ENCODE measurements at regions not wholly inside any gene's neighbourhood (a gene's known extent, or its start where the extent isn't known, plus 50 kb on each side); places are given as distances from the start of the nearest gene placed in this dataset.
"Not testable (repeated sequence)": the region's sequence is repeated elsewhere in the genome, so short reads cannot be mapped to it uniquely, and the experiment has no call there.

- not testable (repeated sequence) for DNase-seq (ENCODE audit: low read depth, low spot score)
Observed at GRCh38 chr7:96923345-96923744, 82.0 kb upstream of the DLX6 start.

- no peak for DNase-seq (ENCODE audit: low read depth, low spot score)
Observed at GRCh38 chr7:96927131-96927530, 78.2 kb upstream of the DLX6 start.

GRCh38 chr7:96928965-96929364 lies 76.4 kb upstream of the DLX6 start:
- DNase-seq (ENCODE audit: low read depth, low spot score): no peak

DNA sequence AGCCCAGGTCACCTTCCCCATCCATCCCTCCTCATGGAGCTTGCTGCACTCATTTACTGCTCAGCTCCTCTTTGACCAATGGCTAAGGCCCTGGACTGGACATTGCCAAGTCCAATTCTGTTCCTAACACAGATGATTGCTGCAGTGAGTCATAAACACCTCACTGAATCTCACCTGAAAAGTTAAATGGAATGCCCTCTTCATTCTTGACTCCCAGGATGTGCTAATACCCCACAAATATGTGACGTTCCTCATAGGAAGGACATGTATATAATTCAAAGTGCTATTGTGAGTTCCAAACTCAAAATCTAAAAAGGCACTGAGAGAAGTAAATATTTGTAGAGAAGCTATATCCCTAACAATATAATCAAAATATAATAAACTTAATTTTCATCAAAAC lies 73.5 kb upstream of the DLX6 start:
- DNase-seq (ENCODE audit: low read depth, low spot score): no peak

DNA sequence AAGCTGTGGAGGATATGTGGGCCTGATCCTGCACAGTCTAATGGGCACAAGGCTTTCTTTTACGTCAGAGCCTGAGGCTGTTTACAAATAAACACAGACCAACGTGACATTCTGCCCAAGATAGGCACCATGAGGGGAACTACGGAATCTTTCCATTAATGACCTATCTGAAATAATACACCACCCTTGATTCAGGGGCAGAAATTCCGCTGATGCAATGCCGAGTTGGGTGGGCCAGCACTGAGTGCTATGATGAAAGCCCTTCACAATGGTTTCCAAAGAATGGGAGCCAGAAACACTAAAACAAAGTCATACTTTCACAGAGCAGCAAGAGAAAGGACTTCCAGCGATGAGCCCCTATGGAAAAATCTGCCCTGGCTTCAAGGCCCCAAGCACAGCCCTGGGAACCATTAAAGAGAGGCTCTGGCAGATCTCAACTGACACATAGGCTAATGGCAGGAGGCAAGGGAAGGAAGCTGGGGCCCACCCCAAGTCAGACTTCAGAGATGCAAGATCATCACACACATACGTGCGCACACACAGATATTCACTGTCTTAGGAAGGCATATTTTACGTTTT lies 72.2 kb upstream of the DLX6 start:
- no peak for DNase-seq (ENCODE audit: low read depth, low spot score)

- DNase-seq (ENCODE audit: low read depth, low spot score): no peak
Observed at GRCh38 chr7:96936621-96937020, 68.7 kb upstream of the DLX6 start.

DNA sequence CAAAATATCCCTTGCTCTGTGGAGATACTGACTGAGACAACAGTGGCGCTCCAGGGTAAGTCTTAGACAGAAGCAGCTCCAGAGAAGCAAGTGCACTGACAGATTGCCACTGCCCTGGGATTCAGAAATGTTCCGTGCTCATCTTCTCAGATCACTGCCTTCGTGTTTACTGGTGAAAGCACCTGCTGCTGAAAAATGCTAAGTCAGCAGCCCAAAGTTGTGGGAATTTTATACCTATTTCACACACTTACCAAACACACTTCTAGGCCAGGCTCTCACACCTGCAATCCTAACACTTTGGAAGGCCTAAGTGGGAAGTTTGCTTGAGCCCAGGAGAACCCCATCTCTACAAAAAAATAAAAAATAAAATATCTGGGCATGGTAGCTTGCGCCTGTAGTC lies 63.2 kb upstream of the DLX6 start:
- no peak for DNase-seq (ENCODE audit: low read depth, low spot score)

- DNase-seq (ENCODE audit: low read depth, low spot score): no peak
Observed at GRCh38 chr7:96949766-96950165, 55.6 kb upstream of the DLX6 start.

GRCh38 chr7:96952974-96953391 lies 52.4 kb upstream of the DLX6 start:
- no peak for DNase-seq (ENCODE audit: low read depth, low spot score)

GRCh38 chr7:96953676-96954513 lies 51.5 kb upstream of the DLX6 start:
- no peak for DNase-seq (ENCODE audit: low read depth, low spot score)

All from iPS DF 19.7 (cell line).